ENCODE measurements at regions not wholly inside any gene's neighbourhood (a gene's known extent, or its start where the extent isn't known, plus 50 kb on each side); places are given as distances from the start of the nearest gene placed in this dataset.

DNA sequence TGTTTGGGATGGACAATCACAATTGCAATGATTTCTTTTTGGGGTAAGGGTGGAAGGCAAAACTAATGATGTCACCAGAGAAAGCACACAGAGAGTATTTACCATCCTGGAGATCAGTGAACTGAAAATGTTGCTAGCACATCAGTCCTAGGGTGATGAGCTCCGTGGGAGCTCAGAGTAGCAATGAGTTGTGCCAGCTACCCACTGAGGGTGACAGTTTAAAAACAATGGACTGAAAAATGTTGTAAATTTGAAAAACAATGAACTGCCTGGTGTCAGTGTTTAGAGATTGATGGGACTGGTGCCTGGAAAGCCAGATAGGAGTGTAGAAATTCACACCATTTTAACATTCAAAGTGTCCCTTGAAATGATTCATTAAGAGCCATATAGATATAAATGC, 198.5 kb downstream of the ATP23 start:
- DNase-seq (ENCODE audit: low read depth, low spot score), result no peak
- no peak for ATAC-seq
- no peaks in the 10 kb centered on the region for H3K9me2 ChIP-seq (ENCODE audit: insufficient read depth)
- no peak overlapping the region for H3K4me2 ChIP-seq (ENCODE audit: low read length)
- no peaks in the 10 kb centered on the region for H3K79me2 ChIP-seq (ENCODE audit: insufficient read depth, low read length)
- ChIA-PET CTCF (no interaction called here), RAD21 (ENCODE audit: low non-redundant PET in 1 of 2, low total read pairs in 2 of 2, uncharacterized antibody in 2 of 2, unreplicated experiment in 2 of 2) (no interaction called here), POLR2A (no interaction called here)
- no peak overlapping the region for H3K4me3 ChIP-seq (replicated peaks in 1 of 2; ENCODE audit: low read depth in 1 of 2, low read length in 2 of 2)
- no peak overlapping the region for H2AFZ ChIP-seq (ENCODE audit: low read depth, low read length, poor library complexity, severe bottlenecking)
- no peak overlapping the region for H3K9ac ChIP-seq (ENCODE audit: low read length)
- intact Hi-C loops (cut with micrococcal nuclease), result no loop called here
- TF ChIP-seq, protein P1, sequence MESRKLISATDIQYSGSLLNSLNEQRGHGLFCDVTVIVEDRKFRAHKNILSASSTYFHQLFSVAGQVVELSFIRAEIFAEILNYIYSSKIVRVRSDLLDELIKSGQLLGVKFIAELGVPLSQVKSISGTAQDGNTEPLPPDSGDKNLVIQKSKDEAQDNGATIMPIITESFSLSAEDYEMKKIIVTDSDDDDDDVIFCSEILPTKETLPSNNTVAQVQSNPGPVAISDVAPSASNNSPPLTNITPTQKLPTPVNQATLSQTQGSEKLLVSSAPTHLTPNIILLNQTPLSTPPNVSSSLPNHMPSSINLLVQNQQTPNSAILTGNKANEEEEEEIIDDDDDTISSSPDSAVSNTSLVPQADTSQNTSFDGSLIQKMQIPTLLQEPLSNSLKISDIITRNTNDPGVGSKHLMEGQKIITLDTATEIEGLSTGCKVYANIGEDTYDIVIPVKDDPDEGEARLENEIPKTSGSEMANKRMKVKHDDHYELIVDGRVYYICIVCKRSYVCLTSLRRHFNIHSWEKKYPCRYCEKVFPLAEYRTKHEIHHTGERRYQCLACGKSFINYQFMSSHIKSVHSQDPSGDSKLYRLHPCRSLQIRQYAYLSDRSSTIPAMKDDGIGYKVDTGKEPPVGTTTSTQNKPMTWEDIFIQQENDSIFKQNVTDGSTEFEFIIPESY (IDR thresholded peaks at IDR 0.05; ENCODE audit: extremely low read depth, insufficient replicate concordance, low read length), result no peak
- no peak for TF ChIP-seq SRF (IDR thresholded peaks at IDR 0.05; ENCODE audit: low read depth)
- TF ChIP-seq, protein P2, sequence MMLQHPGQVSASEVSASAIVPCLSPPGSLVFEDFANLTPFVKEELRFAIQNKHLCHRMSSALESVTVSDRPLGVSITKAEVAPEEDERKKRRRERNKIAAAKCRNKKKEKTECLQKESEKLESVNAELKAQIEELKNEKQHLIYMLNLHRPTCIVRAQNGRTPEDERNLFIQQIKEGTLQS (IDR thresholded peaks at IDR 0.05), result no peak
- TF ChIP-seq CEBPB (IDR thresholded peaks at IDR 0.05; ENCODE audit: low read depth), result no peak
- no peak for TF ChIP-seq EZH2phosphoT487 (IDR thresholded peaks at IDR 0.05; ENCODE audit: borderline replicate concordance)
- TF ChIP-seq YY1 (IDR thresholded peaks at IDR 0.05; ENCODE audit: extremely low read depth, insufficient replicate concordance, low read depth, low read length), result no peak
- TF ChIP-seq SIN3A (IDR thresholded peaks at IDR 0.05; ENCODE audit: low read depth), result no peak
- TF ChIP-seq ZNF274 (IDR thresholded peaks at IDR 0.05; ENCODE audit: low read depth, low read length), result no peak
- no peak for TF ChIP-seq EGR1 (IDR thresholded peaks at IDR 0.05; ENCODE audit: low read depth)
- no peak for TF ChIP-seq ELF1 (IDR thresholded peaks at IDR 0.05; ENCODE audit: borderline replicate concordance, low read depth)
- TF ChIP-seq, protein P3, sequence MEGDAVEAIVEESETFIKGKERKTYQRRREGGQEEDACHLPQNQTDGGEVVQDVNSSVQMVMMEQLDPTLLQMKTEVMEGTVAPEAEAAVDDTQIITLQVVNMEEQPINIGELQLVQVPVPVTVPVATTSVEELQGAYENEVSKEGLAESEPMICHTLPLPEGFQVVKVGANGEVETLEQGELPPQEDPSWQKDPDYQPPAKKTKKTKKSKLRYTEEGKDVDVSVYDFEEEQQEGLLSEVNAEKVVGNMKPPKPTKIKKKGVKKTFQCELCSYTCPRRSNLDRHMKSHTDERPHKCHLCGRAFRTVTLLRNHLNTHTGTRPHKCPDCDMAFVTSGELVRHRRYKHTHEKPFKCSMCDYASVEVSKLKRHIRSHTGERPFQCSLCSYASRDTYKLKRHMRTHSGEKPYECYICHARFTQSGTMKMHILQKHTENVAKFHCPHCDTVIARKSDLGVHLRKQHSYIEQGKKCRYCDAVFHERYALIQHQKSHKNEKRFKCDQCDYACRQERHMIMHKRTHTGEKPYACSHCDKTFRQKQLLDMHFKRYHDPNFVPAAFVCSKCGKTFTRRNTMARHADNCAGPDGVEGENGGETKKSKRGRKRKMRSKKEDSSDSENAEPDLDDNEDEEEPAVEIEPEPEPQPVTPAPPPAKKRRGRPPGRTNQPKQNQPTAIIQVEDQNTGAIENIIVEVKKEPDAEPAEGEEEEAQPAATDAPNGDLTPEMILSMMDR (IDR thresholded peaks at IDR 0.05 in 2 of 3, conservative IDR thresholded peaks at IDR 0.05 in 1 of 3; ENCODE audit: borderline replicate concordance in 1 of 3, insufficient read depth in 1 of 3, low read depth in 2 of 3, low read length in 2 of 3), result no peak
- no peak for TF ChIP-seq RAD21 (IDR thresholded peaks at IDR 0.05; ENCODE audit: low read depth)
- TF ChIP-seq POLR2A (IDR thresholded peaks at IDR 0.05; ENCODE audit: borderline replicate concordance, extremely low read depth, insufficient read depth, insufficient read length), result no peak
- no peak for TF ChIP-seq JUND (IDR thresholded peaks at IDR 0.05)
- TF ChIP-seq EZH2 (IDR thresholded peaks at IDR 0.05), result no peak
- TF ChIP-seq ZFX (IDR thresholded peaks at IDR 0.05), result no peak
- no peak for TF ChIP-seq FOSL1 (IDR thresholded peaks at IDR 0.05; ENCODE audit: low read depth)
- TF ChIP-seq, protein P4, sequence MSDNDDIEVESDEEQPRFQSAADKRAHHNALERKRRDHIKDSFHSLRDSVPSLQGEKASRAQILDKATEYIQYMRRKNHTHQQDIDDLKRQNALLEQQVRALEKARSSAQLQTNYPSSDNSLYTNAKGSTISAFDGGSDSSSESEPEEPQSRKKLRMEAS (IDR thresholded peaks at IDR 0.05), result no peak
- no peaks in the 10 kb centered on the region for H3K9me3 ChIP-seq (ENCODE audit: control insufficient read depth in 1 of 2, insufficient read depth in 1 of 2, low read depth in 1 of 2, low read length in 2 of 2)
- no peaks in the 10 kb centered on the region for H3K4me1 ChIP-seq (ENCODE audit: control insufficient read depth in 1 of 2, insufficient read depth in 2 of 2, low read length in 2 of 2)
- no peak overlapping the region for H3K27ac ChIP-seq (ENCODE audit: low read depth, low read length)
- no peaks in the 10 kb centered on the region for H3K36me3 ChIP-seq (ENCODE audit: control insufficient read depth in 1 of 2, insufficient read depth in 2 of 2, low read length in 2 of 2)
- H4K20me1 ChIP-seq (ENCODE audit: insufficient read depth), result no peaks in the 10 kb centered on the region
- no TSS peak for BruUV-seq (replicated peaks)
- no peaks in the 10 kb centered on the region for H3K27me3 ChIP-seq (ENCODE audit: insufficient read depth, low read length)
